SK-N-SH treated with all-trans-retinoic acid at 6 μM for 48 hours (cell line): ENCODE measurements at regions not wholly inside any gene's neighbourhood (a gene's known extent, or its start where the extent isn't known, plus 50 kb on each side); places are given as distances from the start of the nearest gene placed in this dataset.

Experiments used
- ATAC-seq: fragments of 200-7000 bp; cut with Tn5 transposase; 3 replicates; pipeline ENCODE4 v1.9.1; 2020; ENCODE audit warnings: mild to moderate bottlenecking, moderate library complexity
- ARNTL ChIP-seq: fragments of 450-650 bp; formaldehyde crosslinking; IDR thresholded peaks from 2 replicates; pipeline ENCODE4 v1.5.0; 2020; ENCODE audit warnings: low read depth, mild to moderate bottlenecking, moderate library complexity, borderline replicate concordance
- BACH2 ChIP-seq: fragments of 250-450 bp; sonication (Bioruptor Pico); IDR thresholded peaks from 2 replicates; pipeline ENCODE4 v1.9.0; 2021; ENCODE audit warnings: mild to moderate bottlenecking, borderline replicate concordance
- CREB5 ChIP-seq: fragments of 250-450 bp; sonication (Bioruptor Pico); IDR thresholded peaks from 2 replicates; pipeline ENCODE4 v1.5.1; 2020; ENCODE audit warnings: low read depth, mild to moderate bottlenecking, moderate library complexity
- CSDC2 ChIP-seq: fragments of 250-450 bp; sonication (Bioruptor Pico); IDR thresholded peaks from 2 replicates; pipeline ENCODE4 v1.5.0; 2020; ENCODE audit warnings: mild to moderate bottlenecking, moderate library complexity
- CSRNP3 ChIP-seq: fragments of 250-450 bp; sonication (Bioruptor Pico); IDR thresholded peaks from 2 replicates; pipeline ENCODE4 v1.5.1; 2021; ENCODE audit warnings: mild to moderate bottlenecking, moderate library complexity
- ESRRG ChIP-seq: fragments of 250-450 bp; sonication (Bioruptor Pico); IDR thresholded peaks from 2 replicates; pipeline ENCODE4 v1.6.1; 2021; ENCODE audit warnings: mild to moderate bottlenecking
- GLIS3 ChIP-seq: fragments of 250-450 bp; sonication (Bioruptor Pico); IDR thresholded peaks from 2 replicates; pipeline ENCODE4 v1.5.0; 2020; ENCODE audit warnings: mild to moderate bottlenecking, moderate library complexity
- ISL1 ChIP-seq: fragments of 250-450 bp; sonication (Bioruptor Pico); IDR thresholded peaks from 2 replicates; pipeline ENCODE4 v2.1.2; 2022; ENCODE audit warnings: mild to moderate bottlenecking, moderate library complexity
- OSR1 ChIP-seq: fragments of 250-450 bp; sonication (Bioruptor Pico); IDR thresholded peaks from 2 replicates; pipeline ENCODE4 v1.8.0; 2022; ENCODE audit warnings: moderate library complexity, mild to moderate bottlenecking, inconsistent platforms
- PATZ1 ChIP-seq: fragments of 250-450 bp; sonication (Bioruptor Pico); IDR thresholded peaks from 2 replicates; pipeline ENCODE4 v1.8.0; 2020; ENCODE audit warnings: mild to moderate bottlenecking, moderate library complexity, borderline replicate concordance
- POU6F1 ChIP-seq: fragments of 250-450 bp; sonication (Bioruptor Pico); IDR thresholded peaks from 2 replicates; pipeline ENCODE4 v1.8.0; 2021; ENCODE audit warnings: low read depth, mild to moderate bottlenecking, moderate library complexity, borderline replicate concordance
- RARB ChIP-seq: fragments of 250-450 bp; sonication (Bioruptor Pico); IDR thresholded peaks from 2 replicates; pipeline ENCODE4 v1.8.0; 2021; ENCODE audit warnings: mild to moderate bottlenecking, moderate library complexity
- SNAI2 ChIP-seq: fragments of 250-450 bp; sonication (Bioruptor Pico); IDR thresholded peaks from 2 replicates; pipeline ENCODE4 v1.5.0; 2020; ENCODE audit warnings: mild to moderate bottlenecking, moderate library complexity
- TCF4 ChIP-seq: fragments of 250-450 bp; sonication (Bioruptor Pico); IDR thresholded peaks from 2 replicates; pipeline ENCODE4 v1.8.0; 2021; ENCODE audit warnings: mild to moderate bottlenecking, moderate library complexity, borderline replicate concordance
- TOX ChIP-seq: fragments of 250-450 bp; sonication (Bioruptor Pico); IDR thresholded peaks from 2 replicates; pipeline ENCODE4 v1.8.0; 2021; ENCODE audit warnings: mild to moderate bottlenecking, moderate library complexity, borderline replicate concordance
- TSHZ2 ChIP-seq: fragments of 250-450 bp; sonication (Bioruptor Pico); IDR thresholded peaks from 2 replicates; pipeline ENCODE4 v1.5.0; 2020; ENCODE audit warnings: mild to moderate bottlenecking, moderate library complexity
- ZC3H10 ChIP-seq: fragments of 250-450 bp; sonication (Bioruptor Pico); IDR thresholded peaks from 2 replicates; pipeline ENCODE4 v1.5.1; 2021; ENCODE audit warnings: mild to moderate bottlenecking, moderate library complexity
- ZFP3 ChIP-seq: fragments of 250-450 bp; sonication (Bioruptor Pico); IDR thresholded peaks from 2 replicates; pipeline ENCODE4 v1.5.0; 2020; ENCODE audit warnings: mild to moderate bottlenecking, moderate library complexity
- ZFP30 ChIP-seq: fragments of 450-650 bp; formaldehyde crosslinking; IDR thresholded peaks from 2 replicates; pipeline ENCODE4 v1.5.0; 2022; ENCODE audit warnings: mild to moderate bottlenecking, moderate library complexity
- ZNF565 ChIP-seq: fragments of 450-650 bp; formaldehyde crosslinking; conservative IDR thresholded peaks from 2 replicates; pipeline ENCODE4 v1.5.0; 2020; ENCODE audit warnings: low read depth, mild to moderate bottlenecking, moderate library complexity
- ZNF70 ChIP-seq: fragments of 450-650 bp; formaldehyde crosslinking; IDR thresholded peaks from 2 replicates; pipeline ENCODE4 v1.5.0; 2020; ENCODE audit warnings: mild to moderate bottlenecking, moderate library complexity
- ZNF8 ChIP-seq: fragments of 450-650 bp; formaldehyde crosslinking; IDR thresholded peaks from 2 replicates; pipeline ENCODE4 v1.5.0; 2020; ENCODE audit warnings: mild to moderate bottlenecking, moderate library complexity

GRCh38 chr2:17429130-17429529 is 89.1 kb downstream of the RAD51AP2 start:
- TF ChIP-seq ZC3H10 (CRISPR knock-in tag) (no peak), ZFP3 (CRISPR knock-in tag) (no peak), ESRRG (CRISPR knock-in tag) (no peak), ARNTL (no peak), TOX (no peak), CSDC2 (CRISPR knock-in tag) (no peak), OSR1 (no peak), ZFP30 (no peak), CSRNP3 (CRISPR knock-in tag) (no peak), RARB (no peak), BACH2 (CRISPR knock-in tag) (no peak), SNAI2 (no peak), GLIS3 (CRISPR knock-in tag) (no peak)
- ATAC-seq: no peak

GRCh38 chr2:17427401-17427800 is 90.8 kb downstream of the RAD51AP2 start:
- TF ChIP-seq SNAI2 (no peak), ZNF8 (no peak), PATZ1 (no peak), GLIS3 (CRISPR knock-in tag) (no peak), TCF4 (CRISPR knock-in tag) (no peak), ESRRG (CRISPR knock-in tag) (no peak), CREB5 (CRISPR knock-in tag) (no peak), ISL1 (CRISPR knock-in tag) (no peak), ZNF70 (CRISPR knock-in tag) (no peak), TOX (no peak), TSHZ2 (CRISPR knock-in tag) (no peak), ZFP30 (no peak), ZC3H10 (CRISPR knock-in tag) (no peak), ZNF565 (no peak), POU6F1 (CRISPR knock-in tag) (no peak), RARB (no peak), CSRNP3 (CRISPR knock-in tag) (no peak)
- no peak for ATAC-seq

GRCh38 chr2:17426743-17427142 is 91.5 kb downstream of the RAD51AP2 start:
- no peak for ATAC-seq
- TF ChIP-seq ZFP30: no peak
- TF ChIP-seq TSHZ2 (CRISPR knock-in tag): no peak
